GM12873 (cell line): ENCODE measurements at regions not wholly inside any gene's neighbourhood (a gene's known extent, or its start where the extent isn't known, plus 50 kb on each side); places are given as distances from the start of the nearest gene placed in this dataset.

Experiments
- TF ChIP-seq, protein P1 (sequence below): IDR thresholded peaks from 2 replicates; pipeline ENCODE4 v1.5.1; 2012; ENCODE audit warnings: low read depth, mild to moderate bottlenecking, moderate library complexity, low read length, control low read depth; ENCODE audit not compliant: insufficient read depth; ENCODE audit errors: missing control alignments

DNA sequence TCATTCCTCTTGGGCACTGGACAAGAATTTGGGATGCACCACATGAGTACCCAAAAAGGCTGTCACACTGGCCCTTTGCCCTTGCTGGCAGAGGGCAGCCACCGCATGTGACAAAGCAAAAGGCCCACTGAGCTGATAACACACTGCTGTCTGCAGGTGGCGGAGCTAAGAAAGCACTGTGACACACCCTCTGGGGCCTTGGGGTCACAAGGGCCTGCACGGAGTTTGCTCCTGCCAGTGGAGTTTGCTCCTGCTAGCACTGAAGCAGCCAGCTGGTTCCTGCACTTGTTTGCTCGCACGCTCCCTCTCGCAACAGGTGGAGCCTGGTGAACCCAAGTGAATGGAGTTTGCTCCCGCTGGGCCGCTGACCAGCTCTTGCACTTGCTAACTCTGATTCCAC is 132.6 kb downstream of the LCA5 start:
- TF ChIP-seq, protein P1, sequence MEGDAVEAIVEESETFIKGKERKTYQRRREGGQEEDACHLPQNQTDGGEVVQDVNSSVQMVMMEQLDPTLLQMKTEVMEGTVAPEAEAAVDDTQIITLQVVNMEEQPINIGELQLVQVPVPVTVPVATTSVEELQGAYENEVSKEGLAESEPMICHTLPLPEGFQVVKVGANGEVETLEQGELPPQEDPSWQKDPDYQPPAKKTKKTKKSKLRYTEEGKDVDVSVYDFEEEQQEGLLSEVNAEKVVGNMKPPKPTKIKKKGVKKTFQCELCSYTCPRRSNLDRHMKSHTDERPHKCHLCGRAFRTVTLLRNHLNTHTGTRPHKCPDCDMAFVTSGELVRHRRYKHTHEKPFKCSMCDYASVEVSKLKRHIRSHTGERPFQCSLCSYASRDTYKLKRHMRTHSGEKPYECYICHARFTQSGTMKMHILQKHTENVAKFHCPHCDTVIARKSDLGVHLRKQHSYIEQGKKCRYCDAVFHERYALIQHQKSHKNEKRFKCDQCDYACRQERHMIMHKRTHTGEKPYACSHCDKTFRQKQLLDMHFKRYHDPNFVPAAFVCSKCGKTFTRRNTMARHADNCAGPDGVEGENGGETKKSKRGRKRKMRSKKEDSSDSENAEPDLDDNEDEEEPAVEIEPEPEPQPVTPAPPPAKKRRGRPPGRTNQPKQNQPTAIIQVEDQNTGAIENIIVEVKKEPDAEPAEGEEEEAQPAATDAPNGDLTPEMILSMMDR = no peak

DNA sequence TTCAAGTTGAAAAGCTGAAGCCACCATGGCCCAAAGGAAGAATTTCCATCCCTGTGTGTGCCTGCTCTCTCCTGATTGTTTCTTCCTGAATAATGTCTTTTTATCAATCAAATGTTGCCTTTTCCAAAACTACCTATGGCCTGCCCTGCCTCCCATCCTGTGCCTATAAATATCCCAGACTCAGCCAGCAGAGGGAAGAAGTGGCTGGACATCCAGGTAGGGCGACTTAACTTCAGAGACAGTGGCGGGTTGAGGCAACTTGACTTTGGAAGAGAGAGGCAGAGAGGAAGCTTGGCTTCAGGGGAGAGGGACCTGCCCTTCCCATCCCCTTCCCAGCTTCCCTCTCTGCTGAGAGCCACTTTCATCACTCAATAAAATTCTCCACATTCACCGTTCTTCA is 133.0 kb downstream of the LCA5 start:
- TF ChIP-seq, protein P1 = no peak

DNA sequence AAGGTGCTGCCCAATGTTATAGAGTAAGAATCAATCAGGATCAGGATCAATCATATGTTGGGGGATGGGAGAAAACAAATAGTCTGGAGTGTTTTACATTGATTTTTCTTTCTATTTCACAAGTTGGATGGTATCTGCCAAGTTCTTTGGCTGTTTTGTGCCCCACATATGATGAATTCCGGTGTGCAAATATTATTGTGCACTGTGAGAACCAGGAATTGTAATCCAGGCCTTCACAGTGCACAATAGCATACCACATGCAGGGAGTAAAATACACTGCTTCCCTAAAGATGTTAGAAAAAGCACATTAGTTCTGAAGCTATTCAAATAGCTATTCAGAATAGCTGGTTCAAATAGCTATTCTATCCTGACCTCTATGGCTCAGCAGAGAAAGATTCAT is 133.7 kb downstream of the LCA5 start:
- TF ChIP-seq, protein P1 = no peak

DNA sequence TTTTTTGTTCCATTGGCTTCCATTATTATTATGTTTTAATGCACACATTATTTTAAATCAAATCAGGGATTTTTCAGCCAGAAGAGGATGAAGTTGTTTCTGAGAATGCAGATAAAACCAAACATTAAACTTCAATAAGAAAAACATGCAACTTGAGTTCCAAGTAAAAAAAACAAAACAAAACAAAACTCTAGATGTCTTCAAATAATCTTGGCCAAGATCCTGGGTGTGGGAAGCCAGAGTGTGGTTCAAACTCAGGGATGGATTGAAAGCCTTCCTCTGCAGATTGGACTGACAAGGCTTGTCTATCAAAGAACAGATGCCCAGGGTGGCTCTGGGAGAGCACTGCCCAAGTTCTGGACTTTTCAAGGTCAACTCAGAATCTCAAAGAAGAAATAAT is 134.1 kb downstream of the LCA5 start:
- TF ChIP-seq, protein P1 = no peak

DNA sequence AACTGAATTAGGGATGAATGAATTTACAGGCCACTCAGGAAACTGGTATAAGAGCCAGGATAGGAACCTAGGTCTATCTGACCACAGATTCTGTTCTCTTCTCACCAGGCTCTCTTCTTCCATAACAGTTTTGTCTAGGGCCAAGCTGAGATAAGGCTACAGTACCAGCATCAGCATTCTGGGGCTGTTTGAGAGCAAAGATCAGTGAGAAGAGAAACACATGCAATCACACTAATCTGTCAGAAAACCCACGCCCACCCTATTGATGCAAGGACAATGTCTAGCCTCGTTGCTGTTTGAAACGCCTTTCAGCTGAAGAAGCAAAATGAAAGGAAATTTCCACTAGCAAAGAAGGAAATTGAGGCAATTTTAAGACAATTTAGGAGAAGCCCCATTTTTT is 137.7 kb downstream of the LCA5 start:
- TF ChIP-seq, protein P1 = no peak

DNA sequence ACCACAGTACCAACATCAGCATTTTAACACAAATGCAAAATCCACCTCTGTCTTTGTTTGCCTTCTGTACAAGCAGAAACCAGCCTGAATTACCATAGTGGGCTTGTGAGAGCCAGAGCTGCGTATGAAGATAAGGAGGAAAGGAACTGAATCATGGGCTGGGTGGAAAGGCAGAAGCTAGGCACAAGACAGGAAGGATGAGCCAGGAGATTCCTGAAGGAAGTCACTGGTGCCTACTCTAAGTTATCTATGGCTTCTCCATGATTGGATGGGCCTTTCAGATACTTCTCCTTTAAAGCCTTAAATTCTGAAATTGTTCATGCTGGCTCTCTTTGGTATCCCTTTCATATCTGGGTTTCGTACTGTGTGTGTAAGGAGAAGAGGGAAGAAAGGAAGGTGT is 140.6 kb downstream of the LCA5 start:
- TF ChIP-seq, protein P1 = no peak

DNA sequence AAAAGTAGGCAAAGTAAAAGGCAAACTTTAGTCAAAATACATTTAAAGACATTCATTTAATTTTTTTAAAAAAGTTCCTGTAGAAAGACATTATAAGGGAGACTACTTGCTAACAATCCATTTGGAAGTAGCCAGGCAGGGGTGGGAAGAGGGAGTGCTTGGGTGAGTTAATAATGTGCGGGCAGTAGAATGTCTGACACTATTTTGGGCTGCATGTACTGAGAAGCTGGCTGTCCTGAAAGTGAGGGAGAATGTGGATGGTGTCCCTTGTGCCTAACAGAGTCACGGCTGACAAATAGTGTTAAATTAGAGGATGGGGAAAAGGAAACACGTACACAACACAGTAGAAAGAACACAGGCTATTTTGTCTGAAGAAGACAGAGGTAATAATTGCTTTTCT is 142.5 kb downstream of the LCA5 start:
- TF ChIP-seq, protein P1 = no peak
